ENCODE measurements at regions not wholly inside any gene's neighbourhood (a gene's known extent, or its start where the extent isn't known, plus 50 kb on each side); places are given as distances from the start of the nearest gene placed in this dataset.

GRCh38 chr21:28754862-28755261 lies 237.8 kb downstream of the LTN1 start:
- TF ChIP-seq, protein P1, sequence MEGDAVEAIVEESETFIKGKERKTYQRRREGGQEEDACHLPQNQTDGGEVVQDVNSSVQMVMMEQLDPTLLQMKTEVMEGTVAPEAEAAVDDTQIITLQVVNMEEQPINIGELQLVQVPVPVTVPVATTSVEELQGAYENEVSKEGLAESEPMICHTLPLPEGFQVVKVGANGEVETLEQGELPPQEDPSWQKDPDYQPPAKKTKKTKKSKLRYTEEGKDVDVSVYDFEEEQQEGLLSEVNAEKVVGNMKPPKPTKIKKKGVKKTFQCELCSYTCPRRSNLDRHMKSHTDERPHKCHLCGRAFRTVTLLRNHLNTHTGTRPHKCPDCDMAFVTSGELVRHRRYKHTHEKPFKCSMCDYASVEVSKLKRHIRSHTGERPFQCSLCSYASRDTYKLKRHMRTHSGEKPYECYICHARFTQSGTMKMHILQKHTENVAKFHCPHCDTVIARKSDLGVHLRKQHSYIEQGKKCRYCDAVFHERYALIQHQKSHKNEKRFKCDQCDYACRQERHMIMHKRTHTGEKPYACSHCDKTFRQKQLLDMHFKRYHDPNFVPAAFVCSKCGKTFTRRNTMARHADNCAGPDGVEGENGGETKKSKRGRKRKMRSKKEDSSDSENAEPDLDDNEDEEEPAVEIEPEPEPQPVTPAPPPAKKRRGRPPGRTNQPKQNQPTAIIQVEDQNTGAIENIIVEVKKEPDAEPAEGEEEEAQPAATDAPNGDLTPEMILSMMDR (IDR thresholded peaks at IDR 0.05; ENCODE audit: low read depth, low read length) = no peak
- H3K27me3 ChIP-seq (ENCODE audit: insufficient read depth, low read depth, severe bottlenecking) = no peaks in the 10 kb centered on the region
- H3K9me3 ChIP-seq (ENCODE audit: severe bottlenecking) = no peaks in the 10 kb centered on the region

GRCh38 chr21:28754127-28754611 lies 238.5 kb downstream of the LTN1 start:
- no peak for DNase-seq
- H3K9me3 ChIP-seq (ENCODE audit: severe bottlenecking) = no peaks in the 10 kb centered on the region
- no peak overlapping the region for H3K27ac ChIP-seq
- TF ChIP-seq, protein P1 (IDR thresholded peaks at IDR 0.05; ENCODE audit: low read depth, low read length) = no peak
- no peak overlapping the region for H3K4me3 ChIP-seq (ENCODE audit: low read depth, low read length)
- no peaks in the 10 kb centered on the region for H3K36me3 ChIP-seq
- no peaks in the 10 kb centered on the region for H3K27me3 ChIP-seq (ENCODE audit: insufficient read depth, low read depth, severe bottlenecking)

More at GRCh38 chr21:28754862-28755261, 237.8 kb downstream of the LTN1 start:
- no peak overlapping the region for H3K4me3 ChIP-seq (ENCODE audit: low read depth, low read length)
- H3K27ac ChIP-seq = no peak overlapping the region
- no peak for DNase-seq
- no peaks in the 10 kb centered on the region for H3K36me3 ChIP-seq

DNA sequence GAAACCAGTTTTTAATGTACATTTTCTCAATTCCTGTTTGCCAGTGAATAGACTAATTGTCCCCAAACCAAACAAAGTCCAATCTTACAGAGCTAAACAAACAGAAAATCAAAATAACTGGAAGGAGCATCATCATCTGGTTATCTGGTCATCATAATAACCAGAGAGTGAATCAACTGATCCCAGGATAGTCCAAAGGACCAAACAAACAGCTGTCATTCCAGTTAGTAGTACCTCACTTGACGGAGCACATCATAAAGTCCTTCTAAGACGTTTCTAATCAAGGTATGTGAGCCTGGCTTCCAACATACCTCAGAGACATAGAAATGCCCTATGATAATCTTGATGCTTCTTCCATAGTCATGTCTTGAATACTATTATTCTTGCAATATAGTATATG lies 240.5 kb downstream of the LTN1 start:
- Histone ChIP-seq H3K36me3 (no peaks in the 10 kb centered on the region), H3K27me3 (ENCODE audit: insufficient read depth, low read depth, severe bottlenecking) (no peaks in the 10 kb centered on the region), H3K4me3 (ENCODE audit: low read depth, low read length) (no peak overlapping the region), H3K9me3 (ENCODE audit: severe bottlenecking) (no peaks in the 10 kb centered on the region), H3K27ac (no peak overlapping the region)
- DNase-seq = no peak
- TF ChIP-seq, protein P1 (IDR thresholded peaks at IDR 0.05; ENCODE audit: low read depth, low read length) = no peak

DNA sequence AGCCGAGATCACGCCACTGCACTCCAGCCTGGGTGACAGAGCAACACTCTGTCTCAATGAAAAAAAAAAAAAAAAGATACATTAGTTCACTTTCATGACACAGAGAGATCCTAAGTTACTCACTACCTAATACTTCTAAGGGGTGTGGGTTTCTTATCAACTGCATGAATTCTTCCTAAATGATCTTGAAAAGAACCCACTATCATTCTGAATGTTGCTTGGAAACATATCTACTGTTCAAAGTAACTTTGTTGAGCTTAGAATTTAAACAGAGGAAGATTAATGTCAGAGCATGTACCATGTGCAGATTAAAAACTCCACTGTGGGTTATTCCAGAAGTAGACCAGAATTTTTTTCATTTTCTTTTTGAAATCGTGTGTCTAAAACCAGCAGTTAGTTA lies 241.5 kb downstream of the LTN1 start:
- no peak for DNase-seq
- Histone ChIP-seq H3K27me3 (ENCODE audit: insufficient read depth, low read depth, severe bottlenecking) (no peaks in the 10 kb centered on the region), H3K9me3 (ENCODE audit: severe bottlenecking) (no peaks in the 10 kb centered on the region), H3K4me3 (ENCODE audit: low read depth, low read length) (no peak overlapping the region), H3K36me3 (no peaks in the 10 kb centered on the region), H3K27ac (no peak overlapping the region)
- TF ChIP-seq, protein P1 (IDR thresholded peaks at IDR 0.05; ENCODE audit: low read depth, low read length) = no peak

- no peak overlapping the region for H3K27ac ChIP-seq
- no peak overlapping the region for H3K4me3 ChIP-seq (ENCODE audit: low read depth, low read length)
- DNase-seq = no peak
- H3K36me3 ChIP-seq = no peaks in the 10 kb centered on the region
- no peaks in the 10 kb centered on the region for H3K9me3 ChIP-seq (ENCODE audit: severe bottlenecking)
- TF ChIP-seq, protein P1 (IDR thresholded peaks at IDR 0.05; ENCODE audit: low read depth, low read length) = no peak
- no peaks in the 10 kb centered on the region for H3K27me3 ChIP-seq (ENCODE audit: insufficient read depth, low read depth, severe bottlenecking)
Observed at GRCh38 chr21:28750565-28750964, 242.1 kb downstream of the LTN1 start.

DNA sequence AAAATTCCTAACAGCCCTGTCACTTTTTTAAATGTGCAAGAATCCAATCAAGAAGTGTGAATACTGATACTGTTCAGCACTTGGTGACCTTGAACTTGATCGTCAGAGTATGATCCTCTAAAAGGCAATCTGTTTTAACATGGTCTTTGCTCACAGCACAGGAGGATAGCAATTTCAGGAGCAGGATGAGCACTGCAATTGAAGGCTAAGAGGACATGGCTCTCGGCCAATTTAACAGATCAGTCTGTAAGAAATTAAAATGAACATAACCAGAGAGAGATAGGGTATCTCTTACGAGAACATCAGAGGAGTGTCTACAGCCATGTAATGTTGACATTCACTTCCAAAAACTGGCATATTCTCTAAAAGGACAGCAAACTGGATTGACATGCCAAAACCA lies 243.1 kb downstream of the LTN1 start:
- Histone ChIP-seq H3K27me3 (ENCODE audit: insufficient read depth, low read depth, severe bottlenecking) (no peaks in the 10 kb centered on the region), H3K36me3 (no peaks in the 10 kb centered on the region), H3K9me3 (ENCODE audit: severe bottlenecking) (no peaks in the 10 kb centered on the region), H3K4me3 (ENCODE audit: low read depth, low read length) (no peak overlapping the region), H3K27ac (no peak overlapping the region)
- no peak for DNase-seq
- TF ChIP-seq, protein P1 (IDR thresholded peaks at IDR 0.05; ENCODE audit: low read depth, low read length) = no peak
